ENCODE measurements at regions not wholly inside any gene's neighbourhood (a gene's known extent, or its start where the extent isn't known, plus 50 kb on each side); places are given as distances from the start of the nearest gene placed in this dataset.
A peak's percentile ranks its signal among the peaks of the same experiment; 100 is the strongest.
"Not testable (repeated sequence)": the region's sequence is repeated elsewhere in the genome, so short reads cannot be mapped to it uniquely, and the experiment has no call there.

GRCh38 chr5:92064993-92065392 is 681.9 kb upstream of the ARRDC3 start:
- no peak for DNase-seq

GRCh38 chr5:92051741-92052140 is 668.6 kb upstream of the ARRDC3 start:
- no peak for DNase-seq

GRCh38 chr5:92050970-92051369 is 667.9 kb upstream of the ARRDC3 start:
- no peak for DNase-seq

GRCh38 chr5:92041911-92042660 is 659.0 kb upstream of the ARRDC3 start:
- no peak for DNase-seq

GRCh38 chr5:92041206-92041605 is 658.1 kb upstream of the ARRDC3 start:
- no peak for DNase-seq

- not testable (repeated sequence) for DNase-seq
These were observed 646.7 kb upstream of the ARRDC3 start for GRCh38 chr5:92029792-92030191.

GRCh38 chr5:92023555-92023954 is 640.4 kb upstream of the ARRDC3 start:
- no peak for DNase-seq

GRCh38 chr5:92023141-92023471 is 640.0 kb upstream of the ARRDC3 start:
- DNase-seq: no peak

GRCh38 chr5:92022415-92023140 is 639.5 kb upstream of the ARRDC3 start:
- no peak for DNase-seq

- DNase-seq: no peak
These were observed 636.4 kb upstream of the ARRDC3 start for GRCh38 chr5:92019376-92019990.

GRCh38 chr5:92017776-92018175 is 634.7 kb upstream of the ARRDC3 start:
- DNase-seq: no peak

- DNase-seq: not testable (repeated sequence)
These were observed 628.7 kb upstream of the ARRDC3 start for GRCh38 chr5:92011845-92012244.

GRCh38 chr5:92003806-92004205 is 620.7 kb upstream of the ARRDC3 start:
- no peak for DNase-seq

- no peak for DNase-seq
These were observed 619.7 kb upstream of the ARRDC3 start for GRCh38 chr5:92002721-92003274.

GRCh38 chr5:91998774-91999173 is 615.7 kb upstream of the ARRDC3 start:
- DNase-seq: no peak

GRCh38 chr5:91983869-91984268 is 600.8 kb upstream of the ARRDC3 start:
- no peak for DNase-seq

- DNase-seq: no peak
These were observed 595.2 kb upstream of the ARRDC3 start for GRCh38 chr5:91978221-91978882.

GRCh38 chr5:91977579-91977978 is 594.5 kb upstream of the ARRDC3 start:
- peak; percentile 70 for DNase-seq

GRCh38 chr5:91976451-91976850 is 593.3 kb upstream of the ARRDC3 start:
- DNase-seq: no peak

GRCh38 chr5:91963166-91963565 is 580.0 kb upstream of the ARRDC3 start:
- no peak for DNase-seq

- DNase-seq: no peak
These were observed 574.5 kb upstream of the ARRDC3 start for GRCh38 chr5:91957666-91958065.

- DNase-seq: no peak
These were observed 573.6 kb upstream of the ARRDC3 start for GRCh38 chr5:91956738-91957137.

GRCh38 chr5:91955610-91956009 is 572.5 kb upstream of the ARRDC3 start:
- DNase-seq: no peak

All from SHP77 treated with DMSO at 0.1 percent for 48 hours (cell line).